ENCODE measurements at regions not wholly inside any gene's neighbourhood (a gene's known extent, or its start where the extent isn't known, plus 50 kb on each side); places are given as distances from the start of the nearest gene placed in this dataset.

DNA sequence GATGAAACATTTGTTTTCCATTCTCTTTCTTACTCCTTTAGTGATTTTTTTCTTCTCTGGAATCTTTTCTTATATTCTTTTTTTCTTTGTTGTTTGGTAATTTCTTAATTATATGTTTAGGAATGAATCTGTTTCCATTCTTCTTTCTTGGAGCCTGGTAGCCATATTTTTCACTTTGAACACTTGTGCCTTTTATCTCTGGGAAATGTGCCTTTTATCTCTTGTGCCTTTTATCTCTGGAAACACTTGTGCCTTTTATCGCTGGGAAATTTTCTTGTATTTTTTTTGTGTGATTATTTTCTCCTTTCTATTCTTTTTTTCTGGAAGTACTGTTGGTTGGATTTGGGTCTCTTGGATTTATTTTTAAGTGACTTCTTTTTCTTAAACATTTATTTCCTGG is 118.2 kb downstream of the LEPR start:
- TF ChIP-seq, protein P1, sequence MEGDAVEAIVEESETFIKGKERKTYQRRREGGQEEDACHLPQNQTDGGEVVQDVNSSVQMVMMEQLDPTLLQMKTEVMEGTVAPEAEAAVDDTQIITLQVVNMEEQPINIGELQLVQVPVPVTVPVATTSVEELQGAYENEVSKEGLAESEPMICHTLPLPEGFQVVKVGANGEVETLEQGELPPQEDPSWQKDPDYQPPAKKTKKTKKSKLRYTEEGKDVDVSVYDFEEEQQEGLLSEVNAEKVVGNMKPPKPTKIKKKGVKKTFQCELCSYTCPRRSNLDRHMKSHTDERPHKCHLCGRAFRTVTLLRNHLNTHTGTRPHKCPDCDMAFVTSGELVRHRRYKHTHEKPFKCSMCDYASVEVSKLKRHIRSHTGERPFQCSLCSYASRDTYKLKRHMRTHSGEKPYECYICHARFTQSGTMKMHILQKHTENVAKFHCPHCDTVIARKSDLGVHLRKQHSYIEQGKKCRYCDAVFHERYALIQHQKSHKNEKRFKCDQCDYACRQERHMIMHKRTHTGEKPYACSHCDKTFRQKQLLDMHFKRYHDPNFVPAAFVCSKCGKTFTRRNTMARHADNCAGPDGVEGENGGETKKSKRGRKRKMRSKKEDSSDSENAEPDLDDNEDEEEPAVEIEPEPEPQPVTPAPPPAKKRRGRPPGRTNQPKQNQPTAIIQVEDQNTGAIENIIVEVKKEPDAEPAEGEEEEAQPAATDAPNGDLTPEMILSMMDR (conservative IDR thresholded peaks at IDR 0.05; ENCODE audit: low read length): no peak
- no peak for TF ChIP-seq EZH2phosphoT487 (IDR thresholded peaks at IDR 0.05; ENCODE audit: borderline replicate concordance, low read depth, low read length)
